Activated T-cell treated with anti-CD3 and anti-CD28 coated beads for 48 hours (primary cell): ENCODE measurements at regions not wholly inside any gene's neighbourhood (a gene's known extent, or its start where the extent isn't known, plus 50 kb on each side); places are given as distances from the start of the nearest gene placed in this dataset.
A peak's percentile ranks its signal among the peaks of the same experiment; 100 is the strongest.

ENCODE experiments used
- DNase-seq: peaks from one replicate; pipeline ENCODE4 v3.0.0-alpha.2; 2020; ENCODE audit warnings: low read depth

GRCh38 chr20:52402950-52403349 is 211.4 kb upstream of the ZFP64 start:
- DNase-seq = no peak

DNA sequence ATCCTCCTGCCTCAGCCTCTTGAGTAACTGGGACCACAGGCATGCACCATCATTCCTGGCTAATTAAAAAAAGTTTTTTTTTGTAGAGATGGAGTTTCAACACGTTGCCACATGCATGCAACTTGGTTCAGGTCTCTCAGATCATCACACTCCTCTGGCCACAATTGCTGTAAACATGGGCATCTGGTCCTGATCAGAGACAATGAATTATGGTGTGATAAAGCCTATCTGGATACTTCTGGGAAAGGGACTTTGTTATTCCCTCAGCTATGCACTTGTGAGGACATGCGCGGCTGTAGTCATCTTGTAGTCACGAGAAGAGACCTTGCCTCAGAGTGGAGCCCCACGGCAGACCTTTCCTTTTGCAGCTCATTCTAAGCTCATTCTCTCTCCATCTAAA is 210.9 kb upstream of the ZFP64 start:
- DNase-seq = no peak

GRCh38 chr20:52401431-52401830 is 209.9 kb upstream of the ZFP64 start:
- no peak for DNase-seq

GRCh38 chr20:52399352-52399751 is 207.8 kb upstream of the ZFP64 start:
- no peak for DNase-seq

DNA sequence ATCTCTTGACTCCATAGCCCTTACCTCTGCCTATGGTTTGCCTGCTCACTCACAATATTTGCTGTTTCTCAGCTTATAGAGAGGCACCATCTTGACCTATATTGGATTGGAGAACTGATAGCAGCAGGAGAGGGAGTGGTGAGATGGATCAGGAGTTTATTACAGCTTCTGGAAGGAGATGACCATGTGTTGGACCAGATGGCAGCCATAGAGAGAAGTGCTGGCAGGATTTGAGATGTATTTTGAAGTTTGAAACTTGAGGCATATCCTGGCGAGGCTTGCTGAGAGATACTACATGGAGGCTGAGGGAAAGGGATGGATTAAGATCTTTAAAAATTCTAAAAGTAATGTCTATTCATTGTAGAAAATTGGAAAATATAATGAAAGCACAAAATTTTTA is 198.0 kb upstream of the ZFP64 start:
- DNase-seq = no peak

DNA sequence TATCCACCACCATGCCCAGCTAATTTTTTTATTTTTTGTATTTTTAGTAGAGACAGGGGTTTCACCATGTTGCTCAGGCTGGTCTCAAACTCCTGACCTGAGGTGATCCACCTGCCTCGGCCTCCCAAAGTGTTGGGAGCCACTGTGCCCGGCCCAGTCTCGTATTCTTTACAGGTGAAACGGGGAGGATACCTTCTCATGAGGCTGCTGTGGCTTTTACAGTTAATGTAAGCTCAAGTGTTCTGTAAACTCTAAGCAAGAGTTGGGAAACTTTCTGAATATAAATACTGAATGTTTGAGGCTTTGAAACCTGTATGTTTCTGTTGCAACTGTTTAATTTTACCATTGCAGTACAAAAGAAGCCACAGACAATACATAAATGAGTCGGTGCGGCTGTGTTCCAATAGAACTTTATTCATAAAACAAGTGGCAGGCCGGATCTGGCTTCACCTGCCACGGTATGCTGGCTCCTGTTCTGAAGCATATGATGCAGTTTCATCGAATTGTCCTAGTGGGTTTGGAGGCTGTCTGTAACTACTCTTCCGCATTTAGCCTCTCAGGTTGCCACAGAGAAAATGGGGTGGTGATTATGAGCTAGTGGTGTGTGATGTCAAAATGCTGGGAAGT is 192.5 kb upstream of the ZFP64 start:
- no peak for DNase-seq

DNA sequence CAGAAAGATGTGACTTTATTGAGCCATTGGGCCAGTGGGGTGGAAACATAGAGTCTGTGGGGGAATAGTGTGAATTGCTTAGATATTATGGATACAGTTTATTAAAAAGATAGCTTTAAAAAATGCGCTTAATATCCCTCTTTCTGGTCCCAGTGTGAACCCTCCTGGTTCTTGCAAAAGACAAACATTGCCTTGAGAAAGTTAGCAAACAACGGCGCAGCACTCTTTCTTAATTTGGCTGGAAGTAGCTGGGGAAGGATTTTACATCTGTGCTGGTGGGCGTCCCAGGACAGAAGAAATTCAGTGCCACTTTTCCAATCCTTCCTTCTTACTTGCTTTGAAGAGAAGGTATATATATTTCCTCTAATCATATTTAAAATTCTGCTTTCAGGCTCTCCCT is 191.4 kb upstream of the ZFP64 start:
- DNase-seq = no peak

GRCh38 chr20:52379723-52380336 is 188.3 kb upstream of the ZFP64 start:
- peak; percentile 8 for DNase-seq

GRCh38 chr20:52372169-52372568 is 180.6 kb upstream of the ZFP64 start:
- no peak for DNase-seq

GRCh38 chr20:52365688-52366087 is 174.1 kb upstream of the ZFP64 start:
- DNase-seq = no peak

- no peak for DNase-seq
These were observed 172.8 kb upstream of the ZFP64 start for GRCh38 chr20:52364405-52364804.

DNA sequence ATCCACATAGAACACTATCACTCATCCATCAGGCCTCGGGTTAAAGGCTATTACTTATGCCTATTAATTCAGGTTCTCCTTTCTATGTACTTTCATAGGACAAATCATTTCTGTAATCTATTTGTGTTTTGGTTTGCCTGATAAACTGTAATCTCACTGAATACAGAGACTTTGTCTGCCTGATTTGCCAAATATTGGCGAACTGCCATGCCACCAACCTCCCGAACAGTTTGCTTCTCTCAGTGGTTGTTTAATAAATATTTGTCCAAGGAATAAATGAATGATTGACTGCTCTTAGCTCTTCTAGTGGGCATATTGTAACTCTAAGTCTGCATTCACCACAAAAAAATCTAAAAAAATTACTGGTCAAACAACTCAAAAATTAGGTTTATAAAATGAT is 170.1 kb upstream of the ZFP64 start:
- DNase-seq = no peak

DNA sequence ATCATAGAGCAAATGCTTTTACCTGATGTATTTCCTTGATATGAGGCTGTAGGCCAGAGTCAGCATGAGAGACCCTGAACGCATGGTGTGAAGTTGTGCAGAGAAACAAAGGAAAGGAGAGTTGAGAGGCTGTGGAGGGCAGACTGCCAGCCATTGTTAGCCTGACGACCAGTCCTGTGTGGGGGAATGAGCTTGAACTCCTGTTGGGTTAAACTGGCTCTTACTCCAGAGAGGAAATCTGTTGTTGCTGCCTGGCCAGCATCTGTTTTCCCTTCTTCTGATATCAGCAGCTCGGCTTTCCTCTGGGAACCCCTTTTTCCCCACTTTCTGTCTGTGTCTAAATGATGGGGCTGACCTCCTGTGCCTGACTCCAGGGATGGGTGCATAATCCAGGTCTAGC is 158.2 kb upstream of the ZFP64 start:
- DNase-seq = no peak

GRCh38 chr20:52348434-52348833 is 156.9 kb upstream of the ZFP64 start:
- DNase-seq = no peak

GRCh38 chr20:52346797-52347196 is 155.2 kb upstream of the ZFP64 start:
- no peak for DNase-seq

DNA sequence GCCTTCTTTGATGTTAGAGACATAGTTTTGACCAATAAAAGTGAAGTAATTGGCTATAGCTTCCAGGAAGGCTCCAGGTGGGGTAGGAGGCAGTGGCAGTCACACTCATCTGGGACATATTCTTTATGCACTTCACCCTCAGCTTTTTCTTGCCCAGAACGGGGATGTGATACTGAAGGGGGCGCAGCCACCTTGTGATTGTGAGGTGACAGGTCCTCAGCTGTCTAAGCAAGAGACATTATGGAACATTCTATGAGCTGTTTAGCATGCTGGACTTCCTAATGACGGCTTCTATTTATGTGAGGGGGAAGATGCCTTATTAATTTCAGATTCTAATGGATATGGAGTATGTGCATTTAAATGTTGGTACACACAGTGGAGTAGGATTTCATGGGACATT is 151.3 kb upstream of the ZFP64 start:
- no peak for DNase-seq

DNA sequence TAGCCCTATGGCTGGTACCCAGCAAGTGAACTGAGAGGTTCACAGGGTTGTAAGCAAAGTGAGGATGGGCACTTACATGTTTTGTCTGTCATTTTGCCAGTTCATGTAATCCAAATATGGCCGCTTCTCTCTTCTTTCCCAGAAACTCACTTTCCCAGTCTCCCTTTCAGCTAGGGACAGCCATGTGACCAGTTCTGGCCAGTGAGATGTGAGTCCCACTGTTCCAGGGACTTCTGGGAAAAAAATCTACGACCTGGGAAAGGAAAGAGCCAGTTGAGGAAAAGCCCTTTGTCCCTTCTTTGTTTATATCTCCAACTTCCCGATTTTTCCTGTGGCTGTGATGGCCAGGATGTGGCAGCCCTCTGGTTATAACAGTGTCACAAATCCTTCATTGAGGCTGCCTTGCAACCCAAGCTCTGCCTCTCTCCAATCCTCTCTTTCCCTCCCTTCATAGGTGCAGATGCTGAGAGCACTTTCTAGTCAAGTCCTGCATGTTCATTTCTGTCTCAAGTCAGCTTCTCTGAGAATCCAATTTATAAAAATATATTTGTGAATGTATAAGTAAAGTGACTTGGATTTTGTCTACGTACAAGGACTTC is 148.6 kb upstream of the ZFP64 start:
- no peak for DNase-seq

GRCh38 chr20:52332649-52333250 is 141.2 kb upstream of the ZFP64 start:
- no peak for DNase-seq

- DNase-seq = no peak
These were observed 140.7 kb upstream of the ZFP64 start for GRCh38 chr20:52332230-52332629.

GRCh38 chr20:52331655-52332054 is 140.1 kb upstream of the ZFP64 start:
- no peak for DNase-seq

DNA sequence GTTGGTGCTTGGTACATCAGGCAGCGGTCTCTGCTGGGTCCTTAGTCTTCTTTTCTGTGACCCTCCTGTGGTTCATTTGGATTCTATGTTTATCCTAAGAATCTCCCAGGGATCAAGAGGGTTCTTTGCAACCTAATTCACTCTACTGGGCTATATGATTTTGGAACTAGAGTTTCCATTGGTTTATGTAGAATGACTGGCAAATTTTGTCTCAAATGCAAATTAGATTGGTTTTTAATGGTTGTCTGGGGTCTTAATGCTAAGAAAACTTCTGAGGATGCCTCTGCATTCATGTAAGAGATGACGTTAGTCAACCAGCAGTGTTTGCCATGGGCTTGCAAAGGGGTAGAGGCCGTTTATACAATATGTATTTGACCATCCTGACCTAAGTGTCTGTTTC is 129.8 kb upstream of the ZFP64 start:
- DNase-seq = no peak

GRCh38 chr20:52318651-52319050 is 127.1 kb upstream of the ZFP64 start:
- DNase-seq = no peak

DNA sequence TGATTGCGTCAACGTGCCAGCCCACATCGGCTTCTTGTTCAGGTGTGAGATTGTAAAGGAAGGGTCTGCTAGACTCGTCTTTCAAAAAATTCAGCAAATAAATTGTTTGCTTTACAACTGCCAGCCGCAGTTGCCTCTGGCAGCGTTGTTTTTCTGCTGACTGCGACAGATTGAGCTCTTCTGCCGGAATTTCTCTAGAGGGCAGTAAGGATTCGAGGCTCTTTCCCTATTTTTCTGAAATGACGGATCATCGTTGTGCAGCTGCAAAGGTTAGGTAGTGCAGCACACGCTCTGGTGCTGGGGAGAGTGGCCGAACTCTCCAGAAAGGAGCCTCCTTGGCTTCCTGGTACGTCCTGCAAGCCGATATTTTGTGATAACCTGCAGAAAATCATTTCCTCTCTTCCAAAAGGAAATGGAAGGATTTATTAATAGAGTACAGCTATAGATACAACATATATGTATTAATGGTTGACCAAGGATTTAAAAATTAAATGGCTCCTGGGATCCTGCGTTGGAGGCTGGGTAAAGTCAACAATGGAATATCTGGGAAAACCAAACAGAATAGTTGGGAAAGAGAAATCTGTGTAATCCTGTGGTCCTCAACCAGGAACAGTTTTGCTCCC is 121.9 kb upstream of the ZFP64 start:
- no peak for DNase-seq
